Endothelial cell of umbilical vein (primary cell): ENCODE measurements at regions not wholly inside any gene's neighbourhood (a gene's known extent, or its start where the extent isn't known, plus 50 kb on each side); places are given as distances from the start of the nearest gene placed in this dataset.

Experiments used
- CTCF ChIP-seq, 2 donors: IDR thresholded peaks; 1 replicate in 1 of 2; 2 replicates in 1 of 2; pipeline ENCODE4 v1.5.1; 2011; ENCODE audit warnings: low read length in 2 of 2, mild to moderate bottlenecking in 2 of 2, moderate library complexity in 2 of 2, control low read depth in 1 of 2, inconsistent platforms in 1 of 2, low read depth in 1 of 2; ENCODE audit not compliant: insufficient read depth in 1 of 2; ENCODE audit errors: extremely low read depth in 1 of 2
- EZH2 ChIP-seq: IDR thresholded peaks from 2 replicates; pipeline ENCODE4 v1.6.1; 2012; ENCODE audit warnings: borderline replicate concordance, low read depth, mild to moderate bottlenecking, moderate library complexity, low read length, inconsistent platforms; ENCODE audit not compliant: severe bottlenecking
- MAX ChIP-seq: IDR thresholded peaks from 2 replicates; pipeline ENCODE4 v1.6.1; 2011; ENCODE audit not compliant: insufficient read depth, insufficient read length
- POLR2A ChIP-seq: IDR thresholded peaks from 2 replicates; pipeline ENCODE4 v1.6.1; 2012; ENCODE audit warnings: low read depth, mild to moderate bottlenecking, control low read depth, low read length
- POLR2AphosphoS5 ChIP-seq: IDR thresholded peaks from 2 replicates; pipeline ENCODE4 v1.6.1; 2012; ENCODE audit warnings: low read depth, mild to moderate bottlenecking, control low read depth, low read length, moderate library complexity; ENCODE audit not compliant: insufficient read depth

- TF ChIP-seq CTCF (IDR thresholded peaks at IDR 0.05; ENCODE audit: extremely low read depth in 1 of 2, insufficient read depth in 1 of 2, low read depth in 1 of 2, low read length in 2 of 2) (no peak), POLR2A (no peak), POLR2AphosphoS5 (no peak), MAX (no peak), EZH2 (no peak)
These were observed 911.1 kb downstream of the TTLL7 start for GRCh38 chr1:83087851-83088250.
